HUDEP-2 (cell line): ENCODE measurements at regions not wholly inside any gene's neighbourhood (a gene's known extent, or its start where the extent isn't known, plus 50 kb on each side); places are given as distances from the start of the nearest gene placed in this dataset.
A peak's percentile ranks its signal among the peaks of the same experiment; 100 is the strongest.
"Not testable (repeated sequence)": the region's sequence is repeated elsewhere in the genome, so short reads cannot be mapped to it uniquely, and the experiment has no call there.

Experiments used
- DNase-seq, 76 experiments: peaks; one replicate each; lab custom pipeline; 2025; ENCODE audit not compliant: unreplicated experiment in 76 of 76; lab: John Stamatoyannopoulos, UW

DNA sequence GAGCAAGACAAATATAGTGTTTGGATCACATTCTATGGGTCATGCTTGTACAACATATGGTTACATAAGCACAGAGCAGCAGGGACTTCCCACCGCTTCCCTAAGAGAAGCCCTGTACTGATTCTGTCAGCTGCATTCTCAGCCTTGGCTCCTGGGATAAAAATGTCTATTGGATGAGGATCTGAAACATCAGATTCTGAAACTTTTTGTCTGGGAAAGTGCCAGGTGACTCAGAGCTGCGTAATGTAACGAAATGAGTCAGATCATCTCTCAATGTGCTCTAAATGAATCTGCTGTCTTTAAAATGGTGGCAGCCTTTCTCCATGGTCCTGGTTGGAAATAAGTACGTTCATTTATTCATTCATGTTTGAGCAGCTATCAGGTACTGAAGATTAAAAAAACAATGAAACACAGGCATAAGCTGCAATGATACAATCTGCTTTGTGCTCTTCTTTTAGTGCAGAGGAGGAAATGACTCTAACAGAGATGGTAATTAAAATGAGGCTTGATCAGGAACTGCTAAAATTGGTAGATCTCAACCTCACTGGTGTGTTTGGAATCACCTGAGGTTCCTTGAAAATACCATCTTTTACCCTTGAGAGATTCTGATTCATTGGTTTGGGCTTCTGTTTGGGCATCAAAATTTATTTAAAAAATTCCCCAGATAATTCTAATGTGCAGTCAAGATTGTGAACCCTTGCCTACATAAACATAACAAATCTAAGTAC lies 99.1 kb upstream of the NAP1L1 start:
- DNase-seq: peak in 3 of 76 experiments; percentile 1 to 23 (median 2)

DNA sequence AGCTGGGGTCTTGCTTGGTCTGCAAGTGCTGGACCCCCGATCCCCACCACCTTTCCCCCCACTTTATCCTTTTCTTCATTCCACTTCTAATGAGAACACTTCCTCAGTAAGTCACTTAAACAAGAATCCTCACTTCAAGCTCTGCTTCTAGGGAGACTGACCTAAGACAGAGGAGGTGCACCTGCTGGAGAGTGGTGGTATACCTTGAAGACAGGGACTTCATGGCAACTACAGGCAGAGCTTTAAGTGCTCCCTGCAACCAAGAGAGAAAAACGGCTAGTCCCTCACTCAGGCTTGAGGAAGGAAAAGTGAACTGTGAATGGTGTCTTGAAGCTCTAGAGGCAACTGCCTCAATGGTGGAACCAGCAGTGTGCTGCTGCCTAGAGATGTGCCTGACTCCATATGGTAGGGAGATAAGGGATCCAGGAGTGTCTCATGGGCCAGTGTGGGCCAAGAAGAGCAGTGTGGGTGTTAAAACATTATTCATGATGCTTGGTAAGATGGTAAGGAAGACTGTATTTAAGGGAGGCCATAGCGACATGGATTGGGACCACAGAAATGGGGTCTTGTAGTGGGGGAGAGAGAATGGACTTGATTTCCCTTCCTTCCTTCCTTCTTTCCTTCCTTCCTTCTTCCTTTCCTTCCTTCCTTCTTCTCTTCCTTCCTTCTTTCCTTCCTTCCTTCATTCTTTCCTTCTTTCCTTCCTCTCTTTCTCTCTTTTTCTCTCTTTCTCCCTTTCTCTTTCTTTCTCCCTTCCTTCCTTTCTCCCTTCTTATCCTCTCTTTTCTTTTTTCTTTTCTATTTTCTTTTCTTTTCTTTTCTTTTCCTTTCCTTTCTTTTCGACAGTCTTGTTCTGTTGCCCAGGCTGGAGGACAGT lies 96.2 kb upstream of the NAP1L1 start:
- DNase-seq: no peak

DNA sequence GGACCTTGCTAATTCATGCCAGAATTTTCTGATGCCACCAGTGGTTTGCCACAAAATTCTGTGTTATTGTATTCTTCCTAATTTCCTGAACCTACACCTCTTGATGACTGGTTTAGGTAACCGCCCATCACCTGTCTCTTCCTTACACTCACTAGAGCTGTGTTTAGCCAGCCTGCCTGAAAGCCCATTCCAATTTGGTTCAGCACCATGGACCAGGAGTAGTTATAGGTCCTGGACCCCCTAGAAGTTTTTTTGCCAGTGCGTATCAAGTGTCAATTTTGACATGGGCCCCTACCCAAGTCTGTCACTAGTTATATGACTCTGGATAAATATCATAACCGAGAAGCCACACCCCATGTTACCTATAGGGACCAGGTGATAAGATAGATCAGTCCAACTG lies 94.0 kb upstream of the NAP1L1 start:
- DNase-seq: no peak

DNA sequence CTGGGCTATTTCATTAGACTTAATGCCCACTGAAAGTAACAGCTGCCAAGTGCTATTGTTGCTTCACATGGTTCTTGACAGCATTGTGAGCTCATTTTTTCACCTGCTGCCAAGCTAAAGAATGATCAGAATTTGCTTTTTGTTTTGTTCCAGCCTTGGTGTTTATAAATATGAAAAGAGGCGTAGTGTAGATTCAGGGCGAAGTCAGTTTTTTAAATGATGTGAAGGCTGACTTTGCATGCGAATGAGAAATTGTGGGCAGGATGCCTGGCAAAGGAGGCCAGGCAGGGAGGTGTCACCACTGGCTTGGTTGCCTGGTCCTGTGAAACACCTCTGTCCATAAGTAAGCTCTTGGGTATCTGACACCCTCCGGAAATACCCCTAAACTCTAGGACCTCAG lies 93.3 kb upstream of the NAP1L1 start:
- DNase-seq: no peak

DNA sequence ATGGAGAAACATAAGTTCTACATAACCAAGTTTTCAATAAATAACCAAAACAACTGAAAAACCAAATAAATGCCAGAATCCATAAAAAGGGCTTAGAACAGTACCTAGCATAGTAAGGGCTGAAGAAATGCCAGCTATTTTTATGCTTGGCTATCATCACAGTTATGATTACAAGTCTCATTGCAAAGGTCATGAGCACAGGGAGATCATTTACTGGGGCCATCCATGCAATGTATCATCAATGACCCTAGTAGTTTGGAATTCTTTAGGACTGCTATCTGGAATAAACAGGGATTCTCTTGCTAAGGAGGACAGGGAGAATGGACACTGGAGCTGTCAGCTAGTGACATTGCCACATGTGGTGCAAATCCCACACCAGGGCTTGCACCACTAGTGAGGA lies 92.5 kb upstream of the NAP1L1 start:
- DNase-seq: no peak

DNA sequence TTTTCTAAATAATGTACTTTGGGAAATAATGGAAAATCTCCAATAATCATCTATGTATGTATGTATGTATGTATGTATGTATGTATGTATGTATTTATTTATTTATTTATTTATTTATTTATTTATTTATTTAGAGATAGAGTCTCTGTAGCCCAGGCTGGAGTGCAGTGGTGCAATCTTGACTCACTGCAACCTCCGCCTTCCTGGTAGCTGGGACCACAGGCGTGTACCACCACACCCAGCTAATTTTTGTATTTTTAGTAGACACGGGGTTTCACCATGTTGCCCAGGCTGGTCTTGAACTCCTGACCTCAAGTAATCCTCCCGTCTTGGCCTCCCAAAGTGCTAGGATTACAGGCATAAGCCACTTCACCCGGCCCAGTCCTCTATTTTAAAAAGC lies 91.5 kb upstream of the NAP1L1 start:
- not testable (repeated sequence) for DNase-seq

DNA sequence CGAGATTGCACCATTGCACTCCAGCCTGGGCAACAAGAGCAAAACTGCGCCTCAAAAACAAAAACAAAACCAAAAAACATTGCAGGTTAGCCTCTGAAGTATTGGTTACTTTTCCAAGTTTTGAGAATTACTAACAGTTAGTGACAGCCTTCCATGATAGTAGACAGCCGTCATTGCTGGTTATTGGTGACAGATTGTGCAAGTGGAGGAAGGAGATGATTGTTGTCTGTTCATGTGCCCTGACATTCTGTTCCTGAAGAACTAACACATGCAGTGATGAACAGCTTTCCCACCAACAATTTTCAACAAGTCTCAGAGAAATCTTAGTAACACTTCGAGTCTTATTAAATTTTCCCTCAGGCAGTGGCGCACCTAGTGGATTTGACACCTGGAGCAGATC lies 89.3 kb upstream of the NAP1L1 start:
- DNase-seq: no peak

DNA sequence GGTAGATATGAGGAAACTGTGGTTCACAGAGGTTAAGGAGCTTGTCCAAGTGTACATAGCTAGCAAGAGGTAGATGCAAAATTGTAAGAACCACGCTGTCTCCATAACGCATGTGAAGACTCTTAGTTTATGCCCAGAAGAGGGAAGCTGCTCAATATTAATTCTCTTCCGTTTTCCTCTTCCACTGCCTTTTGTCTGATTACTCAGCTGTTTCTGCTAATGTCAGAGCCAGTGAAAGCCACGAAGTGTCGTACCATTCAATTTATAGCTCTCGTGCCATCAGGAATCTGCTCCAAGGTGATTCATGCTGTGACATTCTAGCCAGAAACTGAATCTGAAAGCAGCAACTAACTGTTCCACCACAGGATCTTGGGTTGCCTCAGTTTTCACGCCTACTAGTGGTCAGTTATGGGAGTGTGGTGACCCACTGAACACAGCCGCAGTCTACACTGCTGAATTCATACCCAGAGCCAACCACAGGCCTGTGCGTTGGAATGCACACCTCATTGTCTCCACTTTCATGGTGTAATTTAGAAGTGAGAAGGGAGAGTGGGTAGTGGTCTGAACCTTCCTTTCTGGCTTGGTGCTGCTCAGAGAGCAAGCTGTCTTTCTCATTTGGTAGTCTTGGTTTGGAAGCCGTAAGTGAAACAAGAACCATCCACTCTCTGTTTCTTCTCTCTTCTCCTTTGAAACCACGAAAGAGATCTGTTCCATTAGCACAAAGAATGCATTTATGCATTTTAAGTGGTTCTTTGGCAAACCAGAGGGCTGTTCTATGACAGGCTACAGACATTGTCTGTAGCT lies 74.2 kb upstream of the NAP1L1 start:
- peak in 24 of 76 experiments; percentile 1 to 46 (median 13) for DNase-seq

DNA sequence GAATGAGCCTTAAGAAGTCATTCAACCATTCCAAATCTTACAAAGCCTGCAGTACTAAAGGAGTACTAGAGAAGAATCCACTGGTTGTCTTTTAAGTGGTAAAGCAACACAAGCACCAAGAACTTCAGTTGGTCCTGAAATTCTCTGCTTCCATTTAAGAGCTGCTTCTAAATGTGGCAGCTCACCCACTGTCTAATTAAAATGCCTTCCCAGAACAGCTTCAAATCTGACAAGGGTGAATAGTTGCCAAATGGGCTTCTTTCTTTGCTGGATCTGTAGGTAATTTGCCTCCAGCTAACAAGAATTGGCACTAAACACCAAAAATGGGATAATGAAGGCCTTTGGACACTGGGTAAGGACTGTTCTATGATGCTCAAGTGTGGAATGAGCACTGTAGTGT lies 72.2 kb upstream of the NAP1L1 start:
- no peak for DNase-seq

DNA sequence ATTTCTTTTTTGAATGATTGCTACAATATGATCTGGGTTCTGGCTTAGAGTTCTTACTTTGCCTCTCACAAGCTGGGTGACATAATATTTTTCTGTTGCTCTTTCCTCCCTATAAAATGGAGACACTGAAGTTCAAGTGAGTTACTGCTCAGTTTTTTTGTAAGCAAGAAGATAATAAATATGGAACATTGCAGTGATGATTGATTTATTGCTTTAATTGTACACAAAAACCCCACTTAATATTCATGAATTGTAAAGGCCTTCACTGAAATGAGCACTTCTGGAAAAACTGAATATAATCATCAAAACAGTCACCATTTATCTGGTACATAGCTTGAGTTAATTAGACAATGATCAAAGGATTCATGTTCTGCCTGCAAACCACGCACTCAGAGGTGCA lies 71.8 kb upstream of the NAP1L1 start:
- DNase-seq: no peak

DNA sequence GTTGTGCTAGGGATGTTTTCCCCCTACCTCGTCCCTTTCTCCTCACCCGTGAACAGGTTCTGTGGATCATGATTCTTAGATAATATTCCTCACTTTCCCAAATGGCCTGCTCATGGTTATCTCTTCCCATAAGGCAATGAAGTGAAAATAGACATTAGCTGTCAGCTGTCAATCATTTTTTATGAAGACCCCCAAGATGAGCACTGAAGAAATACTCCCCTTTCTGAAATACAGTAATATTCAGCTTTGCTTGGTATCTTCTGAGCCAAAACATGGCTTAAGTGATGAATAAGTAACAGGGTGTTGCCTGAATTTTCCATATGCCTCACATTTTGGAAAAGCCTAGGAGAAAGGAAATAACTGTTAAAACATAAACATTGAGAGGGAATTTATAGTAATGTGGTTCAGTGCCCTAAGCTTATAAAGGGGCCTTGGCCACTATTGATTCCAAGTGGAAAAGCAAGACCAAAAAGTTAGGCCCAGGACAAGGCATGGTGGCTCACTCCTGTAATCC lies 70.7 kb upstream of the NAP1L1 start:
- DNase-seq: no peak

DNA sequence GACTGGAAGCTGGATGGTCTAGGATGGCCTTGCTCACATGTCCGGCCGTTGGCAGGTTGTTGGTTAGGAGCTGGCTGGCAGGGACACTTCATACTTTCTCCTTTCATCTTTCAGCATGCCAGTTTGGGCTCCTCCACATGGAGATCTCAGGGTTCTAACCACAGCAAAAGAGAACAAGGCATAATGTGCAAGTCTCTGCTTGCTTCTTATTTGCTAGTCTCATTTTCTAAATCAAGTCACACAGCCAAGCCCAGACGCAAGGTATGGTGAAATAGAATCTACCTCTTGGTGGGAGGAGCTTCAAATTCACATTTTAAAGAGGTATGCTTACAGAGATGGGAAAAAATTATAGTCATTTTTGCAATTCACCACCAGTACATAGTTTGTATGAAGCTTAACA lies 69.1 kb upstream of the NAP1L1 start:
- DNase-seq: no peak

DNA sequence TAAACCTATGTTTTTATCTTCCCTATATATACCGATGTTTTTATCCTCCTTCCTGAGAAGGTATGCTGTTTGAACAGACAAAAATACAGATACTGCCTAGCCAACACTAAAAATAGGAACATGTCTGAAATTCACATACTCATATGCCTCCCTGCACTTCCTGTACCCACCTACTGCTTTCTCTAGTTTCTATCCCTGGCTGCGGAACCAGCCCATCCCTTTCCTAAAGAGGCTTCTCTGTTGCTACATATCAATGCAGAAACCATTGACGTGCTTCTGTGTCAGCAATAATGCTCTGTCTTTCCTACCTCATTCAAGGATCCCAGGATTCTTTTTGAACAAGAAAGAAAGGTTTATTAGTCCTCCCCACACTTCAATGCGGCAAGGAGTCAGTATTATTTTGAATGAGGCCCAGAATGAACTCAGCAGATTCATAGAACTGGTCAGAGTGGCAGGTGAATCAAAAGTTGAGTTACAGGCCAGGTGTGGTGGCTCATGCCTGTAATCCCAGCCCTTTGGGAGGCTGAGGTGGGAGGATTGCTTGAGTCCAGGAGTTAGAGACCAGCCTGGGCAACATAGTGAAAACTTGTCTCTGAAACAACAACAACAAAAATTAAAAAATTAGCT lies 67.8 kb upstream of the NAP1L1 start:
- DNase-seq: no peak

DNA sequence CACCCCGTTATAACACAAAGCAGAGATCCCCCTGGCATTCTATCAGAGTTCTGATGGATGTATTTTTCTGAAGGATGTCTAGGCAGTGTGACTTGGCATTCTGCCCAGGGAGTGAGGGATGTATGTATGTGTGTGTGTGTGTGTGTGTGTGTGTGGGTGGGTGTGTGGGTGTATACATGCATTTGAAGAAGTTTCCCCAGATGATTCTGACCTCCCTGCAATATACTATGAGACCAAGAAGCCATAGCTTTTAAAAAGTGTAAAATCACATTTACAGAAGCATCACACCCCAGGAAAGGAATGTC lies 59.7 kb upstream of the NAP1L1 start:
- peak in 10 of 76 experiments; percentile 1 to 30 (median 12) for DNase-seq

DNA sequence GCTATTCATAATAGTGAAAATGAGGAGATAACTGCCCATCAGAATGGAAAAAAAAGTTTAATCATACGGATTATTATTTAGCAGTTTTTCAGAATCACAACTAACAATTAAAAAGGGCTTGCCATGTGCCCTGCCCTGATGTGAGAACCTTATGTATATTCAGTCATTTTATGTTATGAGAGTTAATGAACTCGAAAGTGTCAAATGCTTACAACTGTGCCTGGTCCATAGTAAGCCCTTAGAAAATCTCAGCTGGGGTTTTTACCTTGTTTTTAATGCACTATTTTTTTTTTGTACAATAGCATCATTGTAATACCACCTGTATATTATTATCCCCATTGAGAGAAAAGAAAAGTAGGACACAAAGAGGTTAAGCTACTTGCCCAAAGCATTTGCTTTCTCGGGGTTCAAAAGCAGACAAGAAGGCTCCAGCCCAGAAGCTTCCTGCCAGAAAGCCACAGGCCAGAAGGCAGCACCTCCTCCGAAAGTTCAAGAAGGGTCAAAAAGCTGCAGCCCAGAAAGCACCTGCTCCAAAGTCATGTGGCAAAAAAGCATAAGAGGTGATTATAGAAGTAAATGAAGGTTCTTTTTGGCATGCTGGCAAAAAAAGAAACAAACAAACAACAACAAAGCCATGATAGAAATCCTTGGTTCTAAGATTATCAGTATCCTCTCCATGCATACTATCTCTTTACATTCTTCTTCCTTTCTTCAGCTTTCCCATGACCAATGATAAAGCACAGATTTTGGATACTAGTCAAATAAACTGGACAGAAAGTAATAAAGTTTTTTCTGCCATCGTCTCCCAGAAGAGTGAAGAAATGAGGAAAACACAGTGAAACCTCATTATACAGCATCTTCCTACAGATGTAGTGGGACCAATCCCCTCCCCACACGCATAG lies 59.1 kb upstream of the NAP1L1 start:
- DNase-seq: no peak

DNA sequence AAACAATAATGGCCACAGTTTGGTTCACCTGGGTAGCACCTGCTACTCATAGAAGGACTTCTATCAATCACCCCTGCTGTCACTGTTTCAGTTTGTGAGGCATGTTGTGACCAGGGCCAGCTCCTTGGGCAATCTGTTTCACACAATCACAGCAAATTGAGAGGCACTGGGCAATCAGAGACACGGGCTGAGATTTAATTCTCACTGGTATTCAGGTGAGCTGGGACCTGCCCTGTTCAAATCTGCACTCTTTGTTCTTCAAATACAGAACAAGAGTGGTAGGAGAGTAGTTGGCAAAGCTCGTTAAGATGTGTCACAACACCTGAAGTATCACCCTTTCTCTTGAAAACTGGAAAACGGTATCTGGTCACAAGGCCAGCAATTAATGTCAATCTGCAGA lies 57.8 kb upstream of the NAP1L1 start:
- DNase-seq: no peak

DNA sequence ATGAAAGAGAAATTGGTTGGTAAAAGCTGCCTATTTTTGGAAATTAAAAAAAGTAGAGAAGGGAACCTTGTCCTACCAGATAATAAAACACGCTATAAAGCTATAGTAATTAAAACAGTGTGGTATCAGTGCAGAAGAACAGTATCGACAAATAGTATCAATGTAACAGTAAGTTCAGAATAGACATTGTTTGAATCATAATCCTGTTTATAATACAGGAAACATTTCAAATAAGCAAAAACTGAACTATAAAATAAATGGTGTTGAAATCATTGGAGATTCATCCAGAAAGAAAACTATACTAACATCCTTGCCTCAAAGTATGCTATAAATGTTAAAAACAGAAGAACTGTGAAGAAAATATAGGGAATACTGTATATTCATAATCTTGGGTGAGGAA lies 54.2 kb upstream of the NAP1L1 start:
- DNase-seq: no peak

DNA sequence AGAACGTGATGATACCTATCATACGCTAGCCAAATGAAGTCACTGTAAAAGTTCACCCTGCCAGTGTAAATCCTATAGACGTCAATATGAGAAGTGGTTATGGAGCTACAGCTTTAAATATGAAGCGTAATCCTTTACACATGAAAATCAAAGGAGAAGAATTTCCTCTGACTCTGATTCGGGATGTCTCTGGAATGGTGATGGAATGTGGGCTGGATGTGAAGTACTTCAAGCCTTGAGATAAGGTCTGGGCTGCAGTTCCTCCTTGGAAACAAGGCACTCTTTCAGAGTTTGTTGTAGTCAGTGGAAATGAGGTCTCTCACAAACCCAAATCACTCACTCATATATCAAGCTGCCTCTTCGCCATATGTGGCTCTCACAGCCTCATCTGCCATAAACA lies 53.1 kb upstream of the NAP1L1 start:
- DNase-seq: no peak

DNA sequence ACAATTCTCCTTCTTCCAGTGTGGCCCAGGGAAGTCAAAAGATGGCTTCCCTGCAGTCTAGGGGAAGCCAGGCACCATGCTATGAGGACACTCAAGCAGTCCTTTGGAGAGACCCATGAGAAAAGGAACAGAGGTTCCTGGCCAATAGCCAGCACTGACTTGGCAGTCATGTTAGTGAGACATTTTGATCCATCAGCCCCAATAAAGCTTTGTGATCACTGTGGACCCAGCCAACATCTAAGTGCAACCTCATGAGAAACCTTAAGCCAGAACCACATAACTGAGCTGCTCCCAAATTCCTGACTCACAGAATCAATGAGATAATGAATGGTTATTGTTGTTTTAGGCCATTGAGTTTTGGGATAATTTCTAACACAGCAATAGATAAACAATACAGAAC lies 51.0 kb upstream of the NAP1L1 start:
- no peak for DNase-seq
